ENCODE measurements at regions not wholly inside any gene's neighbourhood (a gene's known extent, or its start where the extent isn't known, plus 50 kb on each side); places are given as distances from the start of the nearest gene placed in this dataset.

DNA sequence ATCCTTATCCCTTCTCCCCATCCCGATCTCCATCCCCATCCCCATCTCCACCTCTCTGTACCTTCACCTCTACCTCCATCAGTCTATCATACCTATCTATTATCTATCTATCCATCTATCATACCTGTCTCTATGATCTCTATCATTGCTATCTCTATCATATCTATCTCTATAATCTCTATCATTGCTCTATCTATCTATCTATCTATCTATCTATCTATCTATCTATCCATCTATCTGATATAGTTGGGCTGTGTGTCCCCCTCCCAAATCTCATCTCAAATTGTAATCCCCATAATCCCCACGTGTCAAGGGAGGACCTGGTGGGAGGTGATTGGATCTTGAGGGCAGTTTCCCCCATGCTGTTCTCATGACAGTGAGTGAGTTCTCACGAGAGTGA lies 97.9 kb upstream of the PAXBP1 start:
- H2BK15ac ChIP-seq (ENCODE audit: low read depth, low read length): no peak overlapping the region
- WGBS, 2 experiments (ENCODE audit: extremely low coverage in 2 of 2, insufficient read length in 1 of 2): 45% methylated on average over 1 of the region's 3 CpGs; no CpG with 5 or more reads in 1 of the 2 experiments
- H4K91ac ChIP-seq (ENCODE audit: insufficient read depth, low read depth, low read length): no peak overlapping the region
- dilution Hi-C loops (cut with HindIII; ENCODE audit: low sequenced_read_pairs, unreplicated experiment): no loop called here
- no peak for TF ChIP-seq SMC3 (IDR thresholded peaks at IDR 0.05; ENCODE audit: low read depth, low read length)
- no peak for TF ChIP-seq RCOR1 (IDR thresholded peaks at IDR 0.05; ENCODE audit: insufficient replicate concordance, low read length)
- no peak for TF ChIP-seq BHLHE40 (IDR thresholded peaks at IDR 0.05; ENCODE audit: low read depth, low read length)
- no peak for TF ChIP-seq FOS (IDR thresholded peaks at IDR 0.05; ENCODE audit: low read depth, low read length)
- no peak for TF ChIP-seq MXI1 (IDR thresholded peaks at IDR 0.05; ENCODE audit: borderline replicate concordance, low read depth, low read length)
- no peak for TF ChIP-seq MAZ (IDR thresholded peaks at IDR 0.05; ENCODE audit: borderline replicate concordance, low read depth, low read length)
- no peak overlapping the region for H4K8ac ChIP-seq (ENCODE audit: low read depth in 2 of 2, low read length in 2 of 2)
- H3K36me3 ChIP-seq (ENCODE audit: control insufficient read depth, insufficient read depth, low read length): no peaks in the 10 kb centered on the region
- H4K5ac ChIP-seq (ENCODE audit: low read depth, low read length): no peak overlapping the region
- H3K18ac ChIP-seq (ENCODE audit: low read depth, low read length): no peak overlapping the region
- H3K4me2 ChIP-seq (ENCODE audit: low read depth, low read length): no peak overlapping the region
- BruUV-seq (replicated peaks): no TSS peak
- ATAC-seq (ENCODE audit: low read depth) (no peak), DNase-seq (no peak)
- H2AFZ ChIP-seq (replicated peaks; ENCODE audit: low read length, poor library complexity): no peak overlapping the region
- intact Hi-C loops (cut with micrococcal nuclease): no loop called here
- no peak overlapping the region for H2BK20ac ChIP-seq (ENCODE audit: low read depth, low read length)
- no peak overlapping the region for H2BK120ac ChIP-seq (ENCODE audit: low read depth, low read length)
- ChIA-PET CTCF (interaction anchor here (0.5 kb wide), 1 partner anchor 490 kb away, joined by 3 read pairs; no protein-coding TSS in a partner anchor), POLR2A (ENCODE audit: unreplicated experiment) (no interaction called here)
- no peak overlapping the region for H3K56ac ChIP-seq (ENCODE audit: extremely low read depth, insufficient read depth, low read length)
- no peaks in the 10 kb centered on the region for H4K20me1 ChIP-seq (ENCODE audit: insufficient read depth, low read length)
- H2AK5ac ChIP-seq (ENCODE audit: low read depth, low read length): no peak overlapping the region
- H3K4ac ChIP-seq (ENCODE audit: low read depth, low read length): no peak overlapping the region
- no peak overlapping the region for H3K27ac ChIP-seq (ENCODE audit: insufficient read depth, low read length)
- no peak overlapping the region for H3K4me3 ChIP-seq (ENCODE audit: insufficient read depth, low read depth, low read length)
- no peaks in the 10 kb centered on the region for H3K9me3 ChIP-seq (ENCODE audit: control insufficient read depth, insufficient read depth, low read length)
- H3K9ac ChIP-seq (ENCODE audit: low read depth, low read length): no peak overlapping the region
- no peak overlapping the region for H2AK9ac ChIP-seq (replicated peaks; ENCODE audit: low read depth, low read length, poor library complexity)
- H3K27me3 ChIP-seq (ENCODE audit: control insufficient read depth, insufficient read depth, low read length): no peaks in the 10 kb centered on the region; the same call in 1 of the 2 replicates
- no peaks in the 10 kb centered on the region for H3K9me1 ChIP-seq (ENCODE audit: insufficient read depth, low read length)
- no peak overlapping the region for H2BK5ac ChIP-seq (ENCODE audit: low read depth, low read length, poor library complexity, severe bottlenecking)
- no peak overlapping the region for H3K23ac ChIP-seq (ENCODE audit: low read depth, low read length)
- no peak overlapping the region for H3K14ac ChIP-seq (replicated peaks; ENCODE audit: low read depth, low read length)
- no peaks in the 10 kb centered on the region for H3K4me1 ChIP-seq (ENCODE audit: control insufficient read depth, insufficient read depth, low read length)
- in situ Hi-C loops (cut with MboI; ENCODE audit: low sequenced_read_pairs): no loop called here
- no peaks in the 10 kb centered on the region for H3K79me1 ChIP-seq (ENCODE audit: low read depth in 1 of 2, low read length in 2 of 2)

Data from IMR-90 (cell line).